ENCODE measurements at regions not wholly inside any gene's neighbourhood (a gene's known extent, or its start where the extent isn't known, plus 50 kb on each side); places are given as distances from the start of the nearest gene placed in this dataset.

DNA sequence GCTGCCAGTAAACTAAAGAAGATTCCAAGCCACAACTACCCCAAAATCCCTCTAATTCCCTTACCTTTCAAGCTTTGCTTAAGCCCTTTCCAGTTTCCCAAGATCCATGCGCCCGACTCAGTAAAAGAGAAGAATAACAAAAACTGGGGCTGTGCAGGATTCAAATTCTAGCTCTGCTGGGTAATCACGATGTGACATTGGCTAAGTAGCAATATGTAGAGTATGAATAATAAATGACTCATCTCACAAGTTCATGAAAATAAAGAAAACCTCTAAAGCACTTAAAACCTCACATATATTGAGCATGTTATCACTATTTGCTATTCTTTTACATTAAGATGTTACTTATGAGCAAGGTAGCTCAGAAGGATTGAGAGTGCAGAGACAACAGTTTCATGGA lies 522.2 kb upstream of the ZNF717 start:
- no peaks in the 10 kb centered on the region for H3K36me3 ChIP-seq
- H3K4me1 ChIP-seq, result no peaks in the 10 kb centered on the region
- in situ Hi-C loops (cut with MboI; ENCODE audit: low pct_ligation_motif_present in 1 of 4, low pct_unique_long_range_greater_than_20kb in 1 of 4, low sequenced_read_pairs in 3 of 4) (no loop called here), intact Hi-C loops (cut with DNase I; ENCODE audit: low total_unique reads) (no loop called here)
- no peaks in the 10 kb centered on the region for H3K9me3 ChIP-seq
- no peaks in the 10 kb centered on the region for H3K27me3 ChIP-seq
- H3K27ac ChIP-seq, result no peak overlapping the region
- no peak overlapping the region for H3K4me3 ChIP-seq
- WGBS, 2 donors (ENCODE audit: low coverage in 1 of 2), result 75 to 89% methylated on average over 3 of the region's 3 CpGs
- TF ChIP-seq EP300 (IDR thresholded peaks at IDR 0.05; ENCODE audit: low read depth) (no peak), POLR2AphosphoS5 (IDR thresholded peaks at IDR 0.05) (no peak), POLR2A (IDR thresholded peaks at IDR 0.05) (no peak)
- TF ChIP-seq, protein P1, sequence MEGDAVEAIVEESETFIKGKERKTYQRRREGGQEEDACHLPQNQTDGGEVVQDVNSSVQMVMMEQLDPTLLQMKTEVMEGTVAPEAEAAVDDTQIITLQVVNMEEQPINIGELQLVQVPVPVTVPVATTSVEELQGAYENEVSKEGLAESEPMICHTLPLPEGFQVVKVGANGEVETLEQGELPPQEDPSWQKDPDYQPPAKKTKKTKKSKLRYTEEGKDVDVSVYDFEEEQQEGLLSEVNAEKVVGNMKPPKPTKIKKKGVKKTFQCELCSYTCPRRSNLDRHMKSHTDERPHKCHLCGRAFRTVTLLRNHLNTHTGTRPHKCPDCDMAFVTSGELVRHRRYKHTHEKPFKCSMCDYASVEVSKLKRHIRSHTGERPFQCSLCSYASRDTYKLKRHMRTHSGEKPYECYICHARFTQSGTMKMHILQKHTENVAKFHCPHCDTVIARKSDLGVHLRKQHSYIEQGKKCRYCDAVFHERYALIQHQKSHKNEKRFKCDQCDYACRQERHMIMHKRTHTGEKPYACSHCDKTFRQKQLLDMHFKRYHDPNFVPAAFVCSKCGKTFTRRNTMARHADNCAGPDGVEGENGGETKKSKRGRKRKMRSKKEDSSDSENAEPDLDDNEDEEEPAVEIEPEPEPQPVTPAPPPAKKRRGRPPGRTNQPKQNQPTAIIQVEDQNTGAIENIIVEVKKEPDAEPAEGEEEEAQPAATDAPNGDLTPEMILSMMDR (IDR thresholded peaks at IDR 0.05), result no peak
- DNase-seq, result no peak

DNA sequence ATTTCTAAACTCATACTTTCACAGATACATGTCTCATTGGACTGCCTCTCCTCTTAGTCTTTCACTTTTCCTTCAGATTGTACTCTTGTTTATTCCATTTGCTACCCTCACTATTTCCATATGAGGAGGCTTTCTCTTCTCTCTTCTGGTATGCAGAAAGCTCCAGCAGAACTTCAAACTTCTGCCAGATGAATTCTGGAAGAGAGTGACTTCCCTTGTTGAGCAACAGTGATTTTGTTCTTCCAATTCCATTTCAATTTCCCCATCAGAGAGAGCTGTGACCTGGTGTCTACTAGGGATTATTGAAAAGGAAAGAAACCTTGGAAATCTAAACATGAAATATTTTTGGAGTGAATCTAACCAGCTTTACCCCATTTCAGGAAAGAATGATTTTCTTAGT lies 523.2 kb upstream of the ZNF717 start:
- Histone ChIP-seq H3K4me1 (no peaks in the 10 kb centered on the region), H3K4me3 (no peak overlapping the region), H3K36me3 (no peaks in the 10 kb centered on the region), H3K27me3 (no peaks in the 10 kb centered on the region), H3K9me3 (no peaks in the 10 kb centered on the region), H3K27ac (no peak overlapping the region)
- intact Hi-C loops (cut with DNase I; ENCODE audit: low total_unique reads), result no loop called here
- in situ Hi-C loops (cut with MboI; ENCODE audit: low pct_ligation_motif_present in 1 of 4, low pct_unique_long_range_greater_than_20kb in 1 of 4, low sequenced_read_pairs in 3 of 4), result no loop called here
- DNase-seq, result no peak
- TF ChIP-seq POLR2A (IDR thresholded peaks at IDR 0.05), result no peak
- TF ChIP-seq, protein P1 (IDR thresholded peaks at IDR 0.05), result no peak
- TF ChIP-seq POLR2AphosphoS5 (IDR thresholded peaks at IDR 0.05), result no peak
- TF ChIP-seq EP300 (IDR thresholded peaks at IDR 0.05; ENCODE audit: low read depth), result no peak

DNA sequence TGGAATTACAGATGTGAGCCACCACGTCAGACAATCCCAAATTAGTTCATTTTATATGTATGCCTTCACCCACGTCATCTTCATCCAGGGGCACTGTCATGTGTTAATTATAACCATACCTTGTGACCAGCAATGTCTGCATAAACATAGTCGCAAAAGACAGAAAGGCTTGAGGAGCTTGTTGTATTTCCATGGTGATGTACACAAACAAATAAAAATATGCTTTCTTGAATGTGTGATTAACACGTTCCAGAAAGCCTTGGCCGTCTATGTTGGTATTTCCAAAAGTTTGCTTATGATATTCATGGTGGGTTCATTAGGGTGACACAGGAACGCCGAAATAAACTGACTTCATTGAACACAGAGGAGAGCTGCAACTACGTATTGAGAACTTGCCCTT lies 524.7 kb upstream of the ZNF717 start:
- in situ Hi-C loops (cut with MboI; ENCODE audit: low pct_ligation_motif_present in 1 of 4, low pct_unique_long_range_greater_than_20kb in 1 of 4, low sequenced_read_pairs in 3 of 4), result no loop called here
- intact Hi-C loops (cut with DNase I; ENCODE audit: low total_unique reads), result no loop called here
- Histone ChIP-seq H3K4me3 (no peak overlapping the region), H3K36me3 (no peaks in the 10 kb centered on the region), H3K27me3 (no peaks in the 10 kb centered on the region), H3K9me3 (no peaks in the 10 kb centered on the region), H3K27ac (no peak overlapping the region), H3K4me1 (no peaks in the 10 kb centered on the region)
- no peak for DNase-seq
- TF ChIP-seq POLR2A (IDR thresholded peaks at IDR 0.05) (no peak), EP300 (IDR thresholded peaks at IDR 0.05; ENCODE audit: low read depth) (no peak), POLR2AphosphoS5 (IDR thresholded peaks at IDR 0.05) (no peak)
- TF ChIP-seq, protein P1 (IDR thresholded peaks at IDR 0.05), result no peak
- 72 to 87% methylated on average over 8 of the region's 8 CpGs for WGBS, 2 donors (ENCODE audit: low coverage in 1 of 2)

DNA sequence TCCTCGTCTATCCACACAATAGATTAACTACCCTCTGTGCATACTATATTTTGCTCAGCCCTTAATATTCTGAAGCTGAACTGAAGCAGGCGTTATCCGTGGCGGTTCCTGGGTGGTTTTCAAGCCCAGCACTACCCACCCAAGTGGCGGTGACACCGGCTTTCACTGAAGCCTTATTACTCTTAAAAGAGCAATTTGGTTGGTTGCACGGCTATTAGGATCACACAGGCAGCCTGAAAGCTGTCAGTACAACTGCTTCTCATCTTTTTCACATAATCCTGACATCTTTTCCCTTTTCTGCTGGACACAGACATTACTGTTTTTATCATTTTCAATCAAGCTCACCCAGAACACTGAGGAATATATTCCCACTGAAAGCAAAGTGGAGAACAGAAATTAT lies 525.3 kb upstream of the ZNF717 start:
- TF ChIP-seq, protein P1 (IDR thresholded peaks at IDR 0.05), result no peak
- TF ChIP-seq POLR2A (IDR thresholded peaks at IDR 0.05) (no peak), EP300 (IDR thresholded peaks at IDR 0.05; ENCODE audit: low read depth) (no peak), POLR2AphosphoS5 (IDR thresholded peaks at IDR 0.05) (no peak)
- 62 to 77% methylated on average over 7 of the region's 7 CpGs for WGBS, 2 donors (ENCODE audit: low coverage in 1 of 2)
- Histone ChIP-seq H3K4me3 (no peak overlapping the region), H3K9me3 (no peaks in the 10 kb centered on the region), H3K27me3 (no peaks in the 10 kb centered on the region), H3K36me3 (no peaks in the 10 kb centered on the region), H3K4me1 (no peaks in the 10 kb centered on the region), H3K27ac (no peak overlapping the region)
- DNase-seq, result no peak
- intact Hi-C loops (cut with DNase I; ENCODE audit: low total_unique reads), result no loop called here
- in situ Hi-C loops (cut with MboI; ENCODE audit: low pct_ligation_motif_present in 1 of 4, low pct_unique_long_range_greater_than_20kb in 1 of 4, low sequenced_read_pairs in 3 of 4), result no loop called here

Data from transverse colon (tissue), 4 donors.